ENCODE measurements at regions not wholly inside any gene's neighbourhood (a gene's known extent, or its start where the extent isn't known, plus 50 kb on each side); places are given as distances from the start of the nearest gene placed in this dataset.

GRCh38 chr22:19646383-19646782 is 67.9 kb upstream of the SEPTIN5 start:
- H2AFZ ChIP-seq (ENCODE audit: insufficient read depth, low read depth, low read length, poor library complexity, severe bottlenecking) = no peak overlapping the region
- H3K4me3 Mint-ChIP-seq = no peak overlapping the region
- H3K4me3 ChIP-seq (replicated peaks in 1 of 3; ENCODE audit: low read depth in 2 of 3, low read length in 3 of 3) = no peak overlapping the region
- no peak overlapping the region for H3K9ac ChIP-seq (ENCODE audit: insufficient read depth, low read length, poor library complexity, severe bottlenecking)
- H3K4me1 ChIP-seq (ENCODE audit: control insufficient read depth in 1 of 2, insufficient read depth in 2 of 2, low read length in 2 of 2) = peaks cover 23 to 26% of the 10 kb centered on the region in 2 donors
- H3K27ac Mint-ChIP-seq = no peak overlapping the region
- H3K79me2 ChIP-seq (ENCODE audit: insufficient read depth, low read length) = no peaks in the 10 kb centered on the region
- intact Hi-C loops (cut with micrococcal nuclease) = no loop called here
- no peaks in the 10 kb centered on the region for H3K36me3 ChIP-seq (replicated peaks in 1 of 2; ENCODE audit: control insufficient read depth in 1 of 2, insufficient read depth in 2 of 2, low read length in 2 of 2)
- H4K20me1 ChIP-seq (ENCODE audit: insufficient read depth, low read length) = no peaks in the 10 kb centered on the region
- TF ChIP-seq CTCF (IDR thresholded peaks at IDR 0.05) = no peak
- H3K27me3 ChIP-seq (ENCODE audit: control insufficient read depth in 2 of 2, insufficient read depth in 2 of 2, low read length in 2 of 2) = no peaks in the 10 kb centered on the region
- peaks cover 17 to 39% (median 32%) of the 10 kb centered on the region in 7 donors for H3K9me3 Mint-ChIP-seq
- peaks cover 27% of the 10 kb centered on the region for H3K4me1 Mint-ChIP-seq
- H3K27me3 Mint-ChIP-seq (ENCODE audit: low read depth in 3 of 3) = peaks cover 0 to 7% (median 2%) of the 10 kb centered on the region in 3 donors
- DNase-seq = no peak
- WGBS (ENCODE audit: insufficient coverage) = no CpG with 5 or more reads among the region's 3 CpGs
- peaks cover 25 to 27% of the 10 kb centered on the region in 2 donors for H3K9me3 ChIP-seq (replicated peaks in 1 of 2; ENCODE audit: control insufficient read depth in 1 of 2, insufficient read depth in 1 of 2, low read length in 2 of 2)
- no peak overlapping the region for H3K4me2 ChIP-seq (replicated peaks; ENCODE audit: extremely low read depth, low read length, poor library complexity, severe bottlenecking)
- H3K36me3 Mint-ChIP-seq = peaks cover 0 to 11% of the 10 kb centered on the region in 2 donors
- H3K27ac ChIP-seq (ENCODE audit: low read depth in 1 of 2, low read length in 2 of 2) = no peak overlapping the region

- Histone ChIP-seq H3K9me3 (replicated peaks in 1 of 2; ENCODE audit: control insufficient read depth in 1 of 2, insufficient read depth in 1 of 2, low read length in 2 of 2) (peaks cover 25 to 27% of the 10 kb centered on the region in 2 donors), H3K36me3 (replicated peaks in 1 of 2; ENCODE audit: control insufficient read depth in 1 of 2, insufficient read depth in 2 of 2, low read length in 2 of 2) (no peaks in the 10 kb centered on the region), H3K4me3 (replicated peaks in 1 of 3; ENCODE audit: low read depth in 2 of 3, low read length in 3 of 3) (no peak overlapping the region), H2AFZ (ENCODE audit: insufficient read depth, low read depth, low read length, poor library complexity, severe bottlenecking) (no peak overlapping the region), H3K4me1 (ENCODE audit: control insufficient read depth in 1 of 2, insufficient read depth in 2 of 2, low read length in 2 of 2) (peaks cover 19 to 20% of the 10 kb centered on the region in 2 donors), H3K4me2 (replicated peaks; ENCODE audit: extremely low read depth, low read length, poor library complexity, severe bottlenecking) (no peak overlapping the region), H3K9ac (ENCODE audit: insufficient read depth, low read length, poor library complexity, severe bottlenecking) (no peak overlapping the region), H4K20me1 (ENCODE audit: insufficient read depth, low read length) (no peaks in the 10 kb centered on the region), H3K79me2 (ENCODE audit: insufficient read depth, low read length) (no peaks in the 10 kb centered on the region), H3K27ac (ENCODE audit: low read depth in 1 of 2, low read length in 2 of 2) (no peak overlapping the region), H3K27me3 (ENCODE audit: control insufficient read depth in 2 of 2, insufficient read depth in 2 of 2, low read length in 2 of 2) (no peaks in the 10 kb centered on the region)
- 86% methylated on average over 1 of the region's 3 CpGs for WGBS (ENCODE audit: insufficient coverage)
- no peak for DNase-seq
- Mint-ChIP-seq H3K36me3 (peaks cover 0 to 11% of the 10 kb centered on the region in 2 donors), H3K4me1 (peaks cover 21% of the 10 kb centered on the region), H3K27me3 (ENCODE audit: low read depth in 3 of 3) (peaks cover 0 to 11% (median 2%) of the 10 kb centered on the region in 3 donors), H3K9me3 (peaks cover 17 to 39% (median 32%) of the 10 kb centered on the region in 7 donors), H3K27ac (no peak overlapping the region), H3K4me3 (no peak overlapping the region)
- no peak for TF ChIP-seq CTCF (IDR thresholded peaks at IDR 0.05)
- intact Hi-C loops (cut with micrococcal nuclease) = no loop called here
Measured at GRCh38 chr22:19648419-19648929, 65.8 kb upstream of the SEPTIN5 start.
